Ovary (tissue), 7 donors: ENCODE measurements at regions not wholly inside any gene's neighbourhood (a gene's known extent, or its start where the extent isn't known, plus 50 kb on each side); places are given as distances from the start of the nearest gene placed in this dataset.

ENCODE experiments used
- DNase-seq, 5 donors: peaks; one replicate each; pipeline ENCODE4 v3.0.0-alpha.2; 2019 to 2020
- H3K27ac ChIP-seq, 2 donors: fragments of 200-600 bp; one replicate each; pipeline versions ENCODE4 v1.5.1 to v1.8.0; 2019 to 2022
- H3K27me3 ChIP-seq: fragments of 200-600 bp; one replicate; pipeline ENCODE4 v1.8.0; 2022
- H3K36me3 ChIP-seq: fragments of 200-600 bp; sonication (generic); one replicate; pipeline ENCODE4 v1.5.1; 2019
- H3K4me1 ChIP-seq: one replicate; pipeline ENCODE4 v1.8.1; 2013; ENCODE audit warnings: mild to moderate bottlenecking, moderate library complexity; ENCODE audit not compliant: insufficient read depth
- H3K4me3 ChIP-seq: fragments of 200-600 bp; sonication (generic); one replicate; pipeline ENCODE4 v1.5.1; 2017
- H3K9me3 ChIP-seq, 2 donors: fragments of 200-600 bp in 1 of 2; sonication (generic) in 1 of 2; one replicate each; pipeline versions ENCODE4 v1.5.1 to v1.8.1; 2013 to 2019; ENCODE audit warnings: mild to moderate bottlenecking in 1 of 2, moderate library complexity in 1 of 2
- CTCF ChIP-seq, 3 donors: fragments of 450-650 bp in 2 of 3; fragments of 200-600 bp in 1 of 3; IDR thresholded peaks; one replicate each; pipeline versions ENCODE4 v1.5.1 to v1.8.0; 2016 to 2022; ENCODE audit warnings: antibody characterized with exemption in 3 of 3, mild to moderate bottlenecking in 1 of 3
- EP300 ChIP-seq: sonication (generic); formaldehyde crosslinking; IDR thresholded peaks from one replicate; pipeline ENCODE4 v1.6.1; 2017; ENCODE audit warnings: antibody characterized with exemption
- POLR2A ChIP-seq: fragments of 450-650 bp; IDR thresholded peaks from one replicate; pipeline ENCODE4 v1.6.1; 2017; ENCODE audit warnings: antibody characterized with exemption, mild to moderate bottlenecking, moderate library complexity
- WGBS, 3 donors: extraction: QIAGEN DNeasy Blood & Tissue Kit in 1 of 3; methylation state at CpG; one replicate each; pipeline versions ENCODE4 v1.1.5 to v1.1.7; 2013 to 2017; 5-methylcytosine and 5-hydroxymethylcytosine counted together
- intact Hi-C, 4 donors: fragments of 100-400 bp; cut with DNase I; formaldehyde crosslinking; loops; one replicate each; pipeline versions ENCODE4 v1.11.0 to v1.15.1; 2022 to 2023
- donor health status: DM: no; HTN: no; CAD: no; lungs with moderate emphysema.
- donor health status: DM: no; HTN: no; CAD: no.
- donor health status: Bipolar disorder and iron deficiency.
- donor health status: DM: no; HTN: no; CAD: no.
- donor health status: DM: yes; HTN: yes; CAD: no.

GRCh38 chr3:182385356-182385755 is 407.9 kb upstream of the ATP11B start:
- Histone ChIP-seq H3K4me3 (no peak overlapping the region), H3K36me3 (no peaks in the 10 kb centered on the region), H3K27me3 (no peaks in the 10 kb centered on the region), H3K9me3 (no peaks in the 10 kb centered on the region), H3K27ac (no peak overlapping the region), H3K4me1 (no peaks in the 10 kb centered on the region)
- no peak for DNase-seq
- intact Hi-C loops, result no loop called here
- no peak for TF ChIP-seq POLR2A
- no peak for TF ChIP-seq EP300
- no peak for TF ChIP-seq CTCF (IDR thresholded peaks at IDR 0.05)
- WGBS, 3 donors, result 45 to 53% (median 47%) methylated on average over 2 of the region's 2 CpGs

GRCh38 chr3:182388506-182388905 is 404.8 kb upstream of the ATP11B start:
- Histone ChIP-seq H3K27me3 (no peaks in the 10 kb centered on the region), H3K9me3 (no peaks in the 10 kb centered on the region), H3K27ac (no peak overlapping the region), H3K4me1 (no peaks in the 10 kb centered on the region), H3K36me3 (no peaks in the 10 kb centered on the region), H3K4me3 (no peak overlapping the region)
- TF ChIP-seq EP300 (no peak), CTCF (IDR thresholded peaks at IDR 0.05) (no peak), POLR2A (no peak)
- 68 to 81% (median 73%) methylated on average over 1 of the region's 1 CpG for WGBS, 3 donors
- intact Hi-C loops, result no loop called here
- no peak for DNase-seq

- Histone ChIP-seq H3K27me3 (no peaks in the 10 kb centered on the region), H3K4me1 (no peaks in the 10 kb centered on the region), H3K9me3 (no peaks in the 10 kb centered on the region), H3K36me3 (no peaks in the 10 kb centered on the region), H3K4me3 (no peak overlapping the region), H3K27ac (no peak overlapping the region)
- no peak for TF ChIP-seq CTCF (IDR thresholded peaks at IDR 0.05)
- WGBS, 3 donors, result 36 to 49% (median 40%) methylated on average over 2 of the region's 2 CpGs
- no peak for DNase-seq
- intact Hi-C loops, result no loop called here
Observed at GRCh38 chr3:182389071-182389815, 404.1 kb upstream of the ATP11B start.

DNA sequence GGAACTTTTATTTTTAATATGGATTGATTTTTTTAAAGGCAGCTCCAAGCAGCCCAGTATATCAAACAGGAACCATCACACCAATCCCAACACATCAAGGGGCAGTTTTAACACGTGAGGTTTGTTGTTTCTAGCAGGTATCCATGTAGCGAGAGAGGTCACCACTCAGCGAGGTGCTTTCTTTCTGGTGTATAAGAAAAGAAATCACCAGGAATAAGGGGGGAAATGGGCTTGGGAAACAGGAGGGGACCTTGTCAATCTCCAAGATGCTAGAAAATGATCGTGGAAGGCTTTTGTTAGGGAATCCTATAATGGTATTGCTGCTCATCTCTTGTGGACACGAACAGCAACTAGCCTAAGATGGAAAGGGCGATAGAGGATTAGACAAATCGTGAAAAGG is 402.9 kb upstream of the ATP11B start:
- no peak for DNase-seq
- TF ChIP-seq CTCF (IDR thresholded peaks at IDR 0.05) (no peak), EP300 (no peak), POLR2A (no peak)
- H3K36me3 ChIP-seq, result no peaks in the 10 kb centered on the region
- H3K4me3 ChIP-seq, result no peak overlapping the region
- 75 to 78% (median 77%) methylated on average over 7 of the region's 7 CpGs for WGBS, 3 donors
- H3K9me3 ChIP-seq, result no peaks in the 10 kb centered on the region
- H3K27me3 ChIP-seq, result no peaks in the 10 kb centered on the region
- H3K27ac ChIP-seq, result no peak overlapping the region
- intact Hi-C loops, result no loop called here
- no peaks in the 10 kb centered on the region for H3K4me1 ChIP-seq
